ENCODE measurements at regions not wholly inside any gene's neighbourhood (a gene's known extent, or its start where the extent isn't known, plus 50 kb on each side); places are given as distances from the start of the nearest gene placed in this dataset.

DNA sequence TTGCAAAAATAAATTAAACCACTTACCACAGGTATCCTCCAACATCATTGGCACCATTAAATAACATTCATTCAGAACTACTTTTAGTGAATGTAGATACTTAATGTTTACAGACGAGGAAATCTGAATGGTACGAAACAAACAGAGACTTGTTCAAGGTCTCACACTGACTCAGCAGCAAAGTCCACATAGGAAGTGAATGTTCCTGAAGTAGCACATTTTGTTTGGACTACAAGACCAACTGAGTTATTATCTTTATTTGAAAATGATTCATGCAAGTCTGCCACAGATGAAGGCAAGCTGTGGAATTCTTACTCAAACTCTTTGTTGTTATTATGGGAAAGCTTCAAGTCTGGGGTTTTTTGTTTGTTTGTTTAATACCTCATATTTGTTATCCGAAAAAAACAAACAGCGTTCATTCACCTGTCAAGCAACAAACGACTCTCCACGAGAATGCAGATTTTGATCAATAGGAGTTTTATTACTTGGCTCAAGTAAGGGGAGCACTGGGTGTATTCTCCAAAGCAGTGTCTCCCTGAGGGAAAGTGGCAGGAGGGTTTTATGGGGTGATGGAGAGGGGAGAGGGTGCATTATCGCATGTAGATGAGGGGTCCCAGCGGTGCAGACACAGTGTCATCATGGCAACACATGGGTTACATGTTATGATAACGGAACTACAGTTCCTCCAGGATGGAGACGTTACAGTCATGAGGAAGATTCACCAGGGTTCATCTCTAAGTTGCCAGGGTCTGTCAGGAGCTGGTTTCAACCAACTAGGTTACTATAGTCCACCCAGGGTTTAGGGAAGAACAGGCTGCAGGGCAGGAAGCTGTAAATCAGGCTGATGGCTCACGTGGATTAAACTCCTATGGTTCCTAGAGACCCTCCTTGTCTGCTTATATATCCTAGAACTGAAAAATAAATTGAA lies 147.7 kb upstream of the AKR1E2 start:
- TF ChIP-seq, protein P1, sequence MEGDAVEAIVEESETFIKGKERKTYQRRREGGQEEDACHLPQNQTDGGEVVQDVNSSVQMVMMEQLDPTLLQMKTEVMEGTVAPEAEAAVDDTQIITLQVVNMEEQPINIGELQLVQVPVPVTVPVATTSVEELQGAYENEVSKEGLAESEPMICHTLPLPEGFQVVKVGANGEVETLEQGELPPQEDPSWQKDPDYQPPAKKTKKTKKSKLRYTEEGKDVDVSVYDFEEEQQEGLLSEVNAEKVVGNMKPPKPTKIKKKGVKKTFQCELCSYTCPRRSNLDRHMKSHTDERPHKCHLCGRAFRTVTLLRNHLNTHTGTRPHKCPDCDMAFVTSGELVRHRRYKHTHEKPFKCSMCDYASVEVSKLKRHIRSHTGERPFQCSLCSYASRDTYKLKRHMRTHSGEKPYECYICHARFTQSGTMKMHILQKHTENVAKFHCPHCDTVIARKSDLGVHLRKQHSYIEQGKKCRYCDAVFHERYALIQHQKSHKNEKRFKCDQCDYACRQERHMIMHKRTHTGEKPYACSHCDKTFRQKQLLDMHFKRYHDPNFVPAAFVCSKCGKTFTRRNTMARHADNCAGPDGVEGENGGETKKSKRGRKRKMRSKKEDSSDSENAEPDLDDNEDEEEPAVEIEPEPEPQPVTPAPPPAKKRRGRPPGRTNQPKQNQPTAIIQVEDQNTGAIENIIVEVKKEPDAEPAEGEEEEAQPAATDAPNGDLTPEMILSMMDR (IDR thresholded peaks at IDR 0.05; ENCODE audit: insufficient read depth, low read length, poor library complexity, severe bottlenecking): no peak
- TF ChIP-seq EZH2phosphoT487 (conservative IDR thresholded peaks at IDR 0.05; ENCODE audit: low read length): no peak
